Brain microvascular endothelial cell (primary cell): ENCODE measurements at regions not wholly inside any gene's neighbourhood (a gene's known extent, or its start where the extent isn't known, plus 50 kb on each side); places are given as distances from the start of the nearest gene placed in this dataset.
"Not testable (repeated sequence)": the region's sequence is repeated elsewhere in the genome, so short reads cannot be mapped to it uniquely, and the experiment has no call there.

Experiments used
- DNase-seq: peaks from one replicate; pipeline ENCODE4 v3.0.0-alpha.2; 2020
- H3K27ac ChIP-seq: fragments of 250-450 bp; sonication (Bioruptor Pico); 2 replicates; pipeline ENCODE4 v1.5.1; 2020; ENCODE audit warnings: mild to moderate bottlenecking, moderate library complexity
- H3K27me3 ChIP-seq: fragments of 250-450 bp; sonication (Bioruptor Pico); replicated peaks from 2 replicates; pipeline ENCODE4 v1.5.1; 2020; ENCODE audit warnings: mild to moderate bottlenecking
- H3K36me3 ChIP-seq: fragments of 250-450 bp; sonication (Bioruptor Pico); replicated peaks from 2 replicates; pipeline ENCODE4 v1.5.1; 2020; ENCODE audit warnings: mild to moderate bottlenecking
- H3K4me3 ChIP-seq: 2 replicates; pipeline ENCODE4 v1.5.1; 2011; ENCODE audit warnings: low read depth, mild to moderate bottlenecking, control low read depth, low read length, moderate library complexity
- CTCF ChIP-seq: IDR thresholded peaks from 2 replicates; pipeline ENCODE4 v1.5.1; 2011; ENCODE audit warnings: low read depth, mild to moderate bottlenecking, moderate library complexity, low read length, control low read depth, inconsistent platforms; ENCODE audit errors: missing control alignments
- in situ Hi-C: cut with HindIII; loops from 2 replicates; pipeline ENCODE4 v1.10.0; 2017; ENCODE audit warnings: low sequenced_read_pairs, low pct_ligation_motif_present

GRCh38 chr21:24428591-24429199, 1178.6 kb downstream of the MRPL39 start:
- Histone ChIP-seq H3K27me3 (no peaks in the 10 kb centered on the region), H3K36me3 (no peaks in the 10 kb centered on the region), H3K4me3 (no peak overlapping the region), H3K27ac (no peak overlapping the region)
- no peak for TF ChIP-seq CTCF
- no peak for DNase-seq
- in situ Hi-C loops, result no loop called here

GRCh38 chr21:24424776-24425175, 1182.5 kb downstream of the MRPL39 start:
- no peak for DNase-seq
- Histone ChIP-seq H3K36me3 (no peaks in the 10 kb centered on the region), H3K27ac (no peak overlapping the region), H3K27me3 (no peaks in the 10 kb centered on the region), H3K4me3 (no peak overlapping the region)
- in situ Hi-C loops, result no loop called here
- TF ChIP-seq CTCF, result no peak

DNA sequence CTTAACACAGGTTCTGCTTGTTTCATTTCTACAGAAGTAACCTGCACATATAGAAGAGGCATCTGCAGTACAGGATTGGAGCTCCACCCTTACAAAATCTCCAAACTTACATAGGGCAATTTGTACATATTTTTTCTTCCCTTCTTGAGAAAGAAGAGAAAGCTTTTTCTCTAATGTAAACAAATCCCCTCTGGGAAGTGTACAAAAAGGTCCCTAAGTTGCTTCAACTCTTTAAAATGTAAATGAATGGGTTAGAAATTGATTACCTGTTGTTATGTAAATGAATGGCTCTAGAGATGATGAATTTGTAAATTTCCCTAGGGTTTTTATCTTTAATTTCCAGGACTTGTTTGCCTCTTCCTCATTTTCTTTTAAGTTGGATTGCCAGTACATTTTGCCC, 1183.7 kb downstream of the MRPL39 start:
- Histone ChIP-seq H3K36me3 (no peaks in the 10 kb centered on the region), H3K27ac (no peak overlapping the region), H3K27me3 (no peaks in the 10 kb centered on the region), H3K4me3 (no peak overlapping the region)
- DNase-seq, result no peak
- in situ Hi-C loops, result no loop called here
- no peak for TF ChIP-seq CTCF

DNA sequence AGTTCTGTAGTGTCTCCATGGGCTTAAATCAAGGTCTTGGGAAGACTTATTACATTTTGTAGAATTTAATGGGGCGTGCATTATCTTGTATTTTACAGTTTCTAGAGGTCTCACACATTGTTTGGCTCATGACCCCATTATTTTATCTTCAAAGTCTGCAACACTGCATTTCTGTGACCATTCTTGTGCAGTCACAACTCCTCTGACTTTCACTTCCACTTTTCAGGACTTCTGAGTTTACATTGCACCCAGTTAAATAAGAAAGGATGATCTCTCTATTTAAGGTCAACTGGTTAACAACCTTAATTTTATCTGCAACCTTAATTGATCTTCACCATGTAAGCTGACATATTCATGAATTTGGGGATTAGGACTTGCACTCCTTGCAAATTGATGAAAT, 1186.6 kb downstream of the MRPL39 start:
- no peak for TF ChIP-seq CTCF
- Histone ChIP-seq H3K36me3 (no peaks in the 10 kb centered on the region), H3K27ac (no peak overlapping the region), H3K4me3 (no peak overlapping the region), H3K27me3 (no peaks in the 10 kb centered on the region)
- in situ Hi-C loops, result no loop called here
- DNase-seq, result no peak

GRCh38 chr21:24419641-24420040, 1187.6 kb downstream of the MRPL39 start:
- DNase-seq, H3K27me3 ChIP-seq, H3K4me3 ChIP-seq, H3K36me3 ChIP-seq, H3K27ac ChIP-seq, in situ Hi-C loops: not testable (repeated sequence)

DNA sequence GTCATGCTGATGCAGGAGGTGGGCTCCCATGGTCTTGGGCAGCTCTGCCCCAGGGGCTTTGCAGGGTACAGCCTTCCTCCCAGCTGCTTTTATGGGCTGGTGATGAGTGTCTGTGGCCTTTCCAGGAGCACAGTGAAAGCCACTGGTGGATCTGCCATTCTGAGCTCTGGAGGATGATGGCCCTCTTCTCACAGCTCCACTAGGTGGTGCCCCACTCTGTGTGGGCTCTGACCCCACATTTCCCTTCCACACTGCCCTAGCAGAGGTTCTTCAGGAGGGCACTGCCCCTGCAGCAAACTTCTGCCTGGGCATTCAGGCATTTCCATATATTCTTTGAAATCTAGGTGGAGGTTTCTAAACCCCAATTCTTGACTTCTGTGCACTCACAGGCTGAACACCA, 1188.6 kb downstream of the MRPL39 start:
- in situ Hi-C loops, result no loop called here
- no peaks in the 10 kb centered on the region for H3K36me3 ChIP-seq
- H3K27me3 ChIP-seq, result no peaks in the 10 kb centered on the region
- H3K4me3 ChIP-seq, result no peak overlapping the region
- no peak overlapping the region for H3K27ac ChIP-seq
- DNase-seq, result no peak
- no peak for TF ChIP-seq CTCF
